GM21515 (cell line): ENCODE measurements at regions not wholly inside any gene's neighbourhood (a gene's known extent, or its start where the extent isn't known, plus 50 kb on each side); places are given as distances from the start of the nearest gene placed in this dataset.

Source experiments
- ATAC-seq: cut with Tn5 transposase; IDR thresholded peaks from one replicate; pipeline ENCODE4 v1.9.1; 2021; ENCODE audit not compliant: unreplicated experiment

DNA sequence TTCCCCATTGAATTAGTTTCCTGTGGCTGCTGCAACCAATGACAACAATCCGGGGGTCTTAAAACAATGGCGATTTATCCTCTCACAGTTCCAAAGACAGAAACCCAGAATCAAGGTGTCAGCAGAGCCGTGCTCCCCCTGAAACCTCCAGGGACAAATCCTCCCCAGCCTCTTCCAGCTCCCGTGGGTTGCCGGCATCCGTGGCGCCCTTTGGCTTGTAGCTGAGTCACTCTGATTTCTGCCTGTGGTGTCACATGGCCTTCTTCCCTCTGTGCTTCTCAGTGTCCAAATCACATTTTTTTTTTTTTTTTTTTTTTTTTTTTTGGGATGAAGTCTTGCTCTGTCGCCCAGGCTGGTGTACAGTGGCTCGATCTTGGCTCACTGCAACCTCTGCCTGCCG is 64.5 kb upstream of the STX18 start:
- no peak for ATAC-seq

DNA sequence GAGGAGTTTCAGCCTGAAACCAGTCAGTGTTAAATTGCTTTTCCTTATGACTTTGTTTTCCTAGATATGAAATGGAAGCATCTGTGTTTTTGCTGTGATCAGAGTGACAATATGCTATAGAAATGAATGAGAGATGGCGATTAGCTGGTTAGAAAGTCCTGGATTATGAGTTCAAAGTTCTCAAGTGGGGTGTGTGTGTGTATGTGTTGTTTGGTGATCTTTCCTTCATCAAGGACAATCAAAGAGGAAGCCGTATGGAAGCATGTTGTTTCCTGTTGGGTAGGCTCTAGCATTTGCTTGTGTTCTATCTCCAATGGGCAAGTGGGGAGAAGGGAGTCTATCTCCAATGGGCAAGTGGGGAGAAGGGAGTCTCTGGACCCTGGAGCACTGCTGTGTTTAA is 64.0 kb upstream of the STX18 start:
- ATAC-seq = no peak

DNA sequence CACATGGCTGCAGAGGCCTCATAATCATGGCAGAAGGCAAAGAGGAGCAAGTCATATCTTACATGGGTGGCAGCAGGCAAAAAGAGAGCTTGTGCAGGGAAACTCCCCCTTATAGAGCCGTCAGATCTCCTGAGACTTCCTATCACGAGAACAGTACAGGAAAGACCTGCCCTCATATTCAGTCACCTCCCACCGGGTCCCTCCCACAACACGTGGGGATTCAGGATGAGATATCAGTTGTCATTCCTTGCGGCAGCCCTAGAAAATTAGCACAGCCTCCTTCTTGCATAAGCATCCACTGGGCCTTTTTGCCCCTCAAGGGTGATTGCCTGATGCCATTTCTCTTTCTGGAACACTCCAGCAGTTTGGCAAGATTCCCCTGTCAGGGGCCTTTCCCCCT is 61.7 kb upstream of the STX18 start:
- no peak for ATAC-seq

DNA sequence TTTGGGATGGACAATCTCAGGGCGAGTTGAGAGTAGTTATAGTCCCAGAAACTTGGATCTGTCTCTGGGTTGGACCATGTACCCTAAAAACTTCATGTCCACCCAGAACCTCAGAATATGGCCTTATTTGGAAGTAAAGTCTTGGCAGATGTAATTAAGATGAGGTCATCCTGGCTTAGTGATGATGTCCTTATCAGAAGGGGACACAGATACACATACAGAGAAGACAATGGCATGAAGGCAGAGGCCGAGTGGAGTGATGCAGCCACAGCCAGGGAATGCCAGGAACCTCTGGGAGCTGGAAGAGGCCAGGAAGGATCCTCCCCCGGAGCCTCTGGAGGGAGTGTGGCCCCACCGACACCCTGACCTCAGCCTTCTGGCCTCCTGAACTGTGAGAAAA is 61.2 kb upstream of the STX18 start:
- no peak for ATAC-seq

DNA sequence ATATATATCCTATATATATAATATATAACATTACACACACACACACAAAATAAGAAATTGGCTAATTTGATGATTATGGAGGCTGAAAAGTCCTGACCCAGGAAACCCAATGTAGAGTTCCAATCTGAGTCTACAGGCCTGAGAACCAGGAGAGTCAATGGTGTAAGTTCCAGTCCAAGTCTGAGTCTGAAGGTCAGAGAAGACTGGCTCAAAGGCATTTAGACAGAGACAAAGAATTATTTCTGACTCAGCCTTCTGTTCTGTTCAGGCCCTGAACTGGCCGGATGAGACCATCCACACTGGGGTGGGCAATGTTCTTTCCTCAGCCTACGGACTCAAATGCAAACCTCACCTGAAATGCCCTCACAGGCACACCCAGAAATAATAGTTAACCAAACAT is 60.6 kb upstream of the STX18 start:
- ATAC-seq = no peak

DNA sequence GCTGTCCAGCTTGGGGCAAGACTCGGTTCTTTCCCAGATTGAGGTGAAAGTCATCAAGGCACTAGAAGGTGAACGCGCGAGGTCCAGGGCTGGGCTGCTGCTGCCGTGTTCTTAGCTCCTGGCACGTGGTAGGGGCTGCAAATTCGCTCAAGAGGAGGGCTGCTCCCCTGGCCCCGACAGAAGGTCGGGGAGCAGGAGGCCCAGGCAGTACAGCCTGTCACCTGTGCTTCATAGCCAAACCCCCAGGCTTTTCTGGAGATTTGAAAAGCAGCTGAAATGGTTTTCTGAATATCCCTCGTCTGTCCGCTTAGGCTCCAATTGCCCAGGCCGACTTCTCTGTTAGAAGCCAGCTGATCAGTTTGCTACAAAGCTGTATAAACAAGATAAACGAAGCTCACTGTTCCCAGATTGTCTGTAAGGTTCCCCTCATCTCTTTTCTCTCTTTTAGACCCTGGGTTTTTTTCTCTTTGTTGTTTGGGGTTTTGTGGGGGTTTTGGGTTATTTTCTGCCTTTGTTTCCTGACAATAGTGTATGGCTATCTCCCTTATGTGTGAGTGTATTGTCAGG is 60.0 kb upstream of the STX18 start:
- no peak for ATAC-seq

DNA sequence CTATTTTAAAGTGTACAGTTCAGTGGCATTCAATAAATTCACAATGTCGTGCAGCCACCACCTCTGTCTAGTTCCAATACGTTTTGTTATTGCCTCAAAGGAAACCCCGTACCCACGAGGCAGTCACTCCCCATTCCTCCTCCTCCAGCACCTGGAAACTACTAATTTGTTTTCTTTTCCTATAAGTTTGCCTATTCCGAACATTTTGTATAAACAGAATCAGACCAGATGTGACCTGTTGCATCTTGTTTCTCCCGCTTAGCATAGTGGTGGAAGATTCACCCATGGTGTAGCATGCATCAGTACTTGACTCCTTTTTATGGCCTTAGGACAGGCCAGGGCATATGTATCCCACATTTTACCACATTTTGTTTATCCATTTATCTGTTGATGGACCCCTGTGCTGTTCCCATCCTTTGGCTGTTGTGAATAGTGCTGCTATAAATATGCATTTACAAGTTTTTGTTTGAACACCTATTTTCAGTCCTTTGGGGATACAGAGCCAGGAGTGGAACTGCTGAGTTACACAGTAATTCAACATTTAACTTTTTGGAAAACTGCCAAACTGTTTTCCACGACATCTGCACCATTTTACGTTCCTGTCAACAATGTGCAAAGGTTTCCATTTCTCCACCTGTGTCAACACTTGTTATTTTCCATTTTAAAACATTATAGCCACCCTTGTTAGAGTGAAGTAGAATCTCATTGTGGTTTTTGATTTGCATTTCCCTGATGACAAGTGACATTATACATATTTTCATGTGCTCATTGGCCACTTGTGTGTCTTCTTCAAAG is 57.8 kb upstream of the STX18 start:
- ATAC-seq = no peak

DNA sequence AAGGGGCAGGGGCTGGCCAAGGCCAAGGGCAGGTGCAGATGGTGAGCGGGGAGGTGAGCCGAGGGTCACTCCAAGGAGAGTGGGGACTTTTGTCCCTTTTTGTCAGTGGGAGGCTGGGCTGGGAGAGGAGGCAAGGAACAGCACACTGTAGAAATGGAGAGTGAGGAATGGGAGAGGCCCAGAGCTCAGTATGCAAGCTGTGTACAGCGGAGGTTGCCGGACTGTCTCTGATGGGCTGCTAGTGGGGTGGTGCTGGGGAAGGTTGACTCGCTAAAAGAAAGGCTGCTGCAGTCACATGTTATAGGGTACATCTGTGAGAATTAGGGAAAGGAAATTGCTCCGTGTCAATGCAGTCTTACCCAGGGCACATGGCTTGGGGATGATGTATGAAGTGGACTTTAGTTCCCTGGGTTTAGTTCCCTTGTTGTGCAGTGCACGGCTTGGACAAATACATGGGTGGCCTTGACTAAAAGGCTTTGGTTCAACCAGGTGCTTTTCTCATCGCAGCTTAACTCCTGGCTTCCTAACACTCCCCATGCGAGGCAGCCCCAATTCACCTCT is 57.1 kb upstream of the STX18 start:
- ATAC-seq = no peak

DNA sequence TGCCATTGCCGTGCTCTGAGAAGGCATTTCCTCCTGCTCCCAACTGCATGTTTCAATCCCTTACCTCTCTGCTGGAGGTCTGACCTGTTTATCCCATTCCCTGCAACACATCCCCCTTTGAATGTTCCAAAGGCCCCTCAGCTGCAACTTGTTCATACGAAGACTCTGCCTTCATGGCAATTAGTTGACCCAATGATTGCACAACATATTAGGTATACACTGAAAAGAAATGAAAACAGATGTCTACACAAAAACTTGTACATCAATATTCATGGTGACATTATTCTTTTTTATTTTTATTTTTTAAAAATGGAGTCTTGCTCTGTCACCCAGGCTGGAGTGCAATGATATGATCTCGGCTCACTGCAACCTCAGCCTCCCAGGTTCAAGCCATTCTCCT is 54.9 kb upstream of the STX18 start:
- no peak for ATAC-seq

DNA sequence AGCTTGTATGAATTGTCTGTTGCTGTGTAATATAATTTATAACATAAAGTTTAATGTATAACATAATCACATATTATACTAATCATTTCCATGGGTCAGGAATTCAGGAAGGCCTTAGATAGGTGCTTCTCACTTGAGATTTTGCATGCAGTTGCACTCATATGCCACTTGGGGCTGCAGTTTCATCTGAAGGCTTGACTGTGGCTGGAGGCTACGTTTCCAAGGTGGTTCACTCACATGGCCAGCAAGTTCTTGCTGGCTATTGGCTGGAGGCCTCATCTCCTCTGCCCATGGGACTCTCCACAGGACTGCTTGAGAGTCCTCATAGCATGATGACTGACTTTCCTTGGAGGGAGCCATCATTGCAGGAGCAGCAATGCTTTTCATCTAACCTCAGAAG is 53.4 kb upstream of the STX18 start:
- ATAC-seq = no peak

DNA sequence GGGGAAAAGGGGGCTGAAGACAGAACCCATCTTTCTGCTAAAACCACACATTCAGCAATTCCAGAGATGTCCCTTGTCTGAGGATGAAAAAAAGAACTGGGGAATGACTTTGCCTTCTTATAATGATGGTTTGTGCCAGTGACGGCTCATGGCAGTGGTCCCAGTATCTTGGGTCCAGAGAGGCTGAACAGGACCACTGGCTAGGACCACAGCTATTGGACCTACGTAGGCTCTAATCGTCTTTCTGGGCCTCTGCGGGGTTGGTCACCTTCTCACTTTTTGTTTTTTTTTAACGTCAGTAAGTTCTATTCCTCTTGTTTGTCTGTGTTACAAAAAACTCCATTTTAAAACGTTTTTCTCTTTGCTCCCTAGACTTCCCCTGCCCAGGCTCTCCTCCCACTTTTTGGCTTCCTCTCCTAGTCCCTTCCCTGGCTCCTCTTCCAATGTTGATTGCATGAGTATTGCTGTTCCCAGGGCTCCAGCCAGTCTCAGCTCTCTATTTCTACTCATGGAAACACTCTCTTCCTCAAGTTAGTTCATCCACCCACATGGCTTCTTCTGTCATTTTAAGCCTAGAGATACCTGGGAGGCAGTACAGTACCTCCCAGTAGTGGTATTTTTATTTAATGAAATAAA is 52.6 kb upstream of the STX18 start:
- ATAC-seq = no peak

DNA sequence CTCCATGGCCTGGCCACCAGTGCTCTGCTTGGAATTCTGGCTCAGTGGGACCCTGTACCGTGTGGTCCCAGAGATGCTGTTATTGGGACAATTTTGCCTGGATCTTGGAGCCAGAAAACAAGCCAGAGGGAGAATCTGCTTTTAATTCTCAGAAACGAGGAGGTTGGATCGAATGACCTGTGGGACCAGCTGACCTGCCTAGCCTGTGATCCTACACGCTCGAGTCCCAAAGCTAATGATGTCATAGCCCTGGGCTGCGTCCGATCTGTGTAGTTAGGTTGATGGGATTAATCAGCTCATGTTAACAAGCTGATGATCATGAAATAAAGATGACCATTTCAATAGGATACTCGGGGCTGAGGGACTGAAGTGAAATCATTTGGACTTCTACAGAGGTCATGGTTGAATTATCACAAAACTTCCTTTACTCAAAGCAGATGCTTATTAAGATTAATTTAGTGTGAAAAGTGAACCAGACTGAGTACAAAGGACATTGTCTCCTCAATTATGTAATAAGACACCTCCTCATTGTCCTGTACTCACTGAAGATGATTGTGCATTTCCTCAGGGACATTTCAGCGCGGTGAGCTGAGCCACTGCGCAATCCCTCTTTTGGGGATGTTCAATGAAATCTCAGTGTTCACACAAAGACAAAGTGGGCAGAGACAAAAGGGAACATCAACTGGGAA is 51.9 kb upstream of the STX18 start:
- no peak for ATAC-seq

DNA sequence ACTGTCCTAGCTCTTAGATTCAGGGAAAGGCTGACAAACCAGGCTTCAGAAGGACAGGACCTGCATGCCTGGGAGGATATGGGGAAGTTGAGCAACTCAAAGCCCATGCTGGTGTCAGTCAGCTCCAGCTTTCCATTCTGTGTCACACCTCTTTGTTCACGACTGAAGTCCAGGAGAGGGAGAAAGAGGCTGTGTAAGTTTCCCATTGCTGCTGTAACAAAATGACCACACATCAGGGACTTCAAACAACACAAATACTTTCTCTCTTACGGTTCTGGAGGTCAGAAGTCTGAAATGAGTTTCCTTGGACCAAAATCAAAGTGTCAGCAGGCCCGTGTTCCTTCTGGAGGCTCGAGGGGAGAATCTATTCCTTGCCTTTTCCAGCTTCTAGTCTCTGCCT is 50.6 kb upstream of the STX18 start:
- no peak for ATAC-seq
